Activated T-cell treated with anti-CD3 and anti-CD28 coated beads, Interleukin-2, amount 50 U/mL, for 72 hours (primary cell): ENCODE measurements at regions not wholly inside any gene's neighbourhood (a gene's known extent, or its start where the extent isn't known, plus 50 kb on each side); places are given as distances from the start of the nearest gene placed in this dataset.
"Not testable (repeated sequence)": the region's sequence is repeated elsewhere in the genome, so short reads cannot be mapped to it uniquely, and the experiment has no call there.

Experiments
- ATAC-seq, 2 donors: fragments of 150-1000 bp; cut with Tn5 transposase; replicated peaks in 1 of 2; 2 replicates each; pipeline ENCODE4 v1.10.0; 2021; ENCODE audit warnings: moderate library complexity in 2 of 2, mild to moderate bottlenecking in 1 of 2
- DNase-seq, 2 donors: peaks; one replicate each; pipeline ENCODE4 v3.0.0; 2021 to 2022; ENCODE audit warnings: mixed read lengths in 1 of 2
- H3K27ac Mint-ChIP-seq: one replicate; pipeline ENCODE4 v1.8.0; 2022; ENCODE audit warnings: mild to moderate bottlenecking, moderate library complexity, mixed read lengths
- H3K27me3 Mint-ChIP-seq: one replicate; pipeline ENCODE4 v1.8.0; 2022; ENCODE audit warnings: low read depth, mixed read lengths
- H3K36me3 Mint-ChIP-seq, 2 donors: one replicate each; pipeline ENCODE4 v1.8.0; 2022; ENCODE audit warnings: mixed read lengths in 2 of 2, mild to moderate bottlenecking in 1 of 2; ENCODE audit not compliant: insufficient read depth in 2 of 2
- H3K4me1 Mint-ChIP-seq: one replicate; pipeline ENCODE4 v1.8.0; 2022; ENCODE audit warnings: low read depth, mixed read lengths
- H3K4me3 Mint-ChIP-seq, 2 donors: one replicate each; pipeline ENCODE4 v1.8.0; 2022; ENCODE audit warnings: mild to moderate bottlenecking in 2 of 2, mixed read lengths in 2 of 2, moderate library complexity in 2 of 2
- H3K9me3 Mint-ChIP-seq, 2 donors: one replicate each; pipeline ENCODE4 v1.8.0; 2022; ENCODE audit warnings: mixed read lengths in 2 of 2

DNA sequence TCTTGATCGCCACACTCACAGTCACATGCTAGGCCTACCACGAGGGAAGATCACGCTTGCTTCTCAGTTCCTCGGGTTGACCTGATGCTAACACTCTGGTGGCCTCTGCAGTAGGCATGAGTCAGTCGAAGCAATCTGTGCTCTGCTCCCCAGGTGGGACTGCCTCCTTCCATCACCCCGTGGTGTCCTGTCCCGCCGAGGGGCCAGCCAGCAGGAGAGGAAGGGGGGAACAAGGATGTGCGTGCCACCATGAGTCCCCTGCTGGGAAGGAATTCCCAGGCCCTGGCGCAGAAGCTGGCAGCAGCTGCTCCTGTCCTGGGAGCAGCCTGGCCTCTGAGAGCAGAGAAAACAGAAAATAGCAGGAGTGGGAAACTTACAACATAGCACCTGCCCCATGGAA is 695.0 kb upstream of the NRP1 start:
- no peak overlapping the region for H3K4me3 Mint-ChIP-seq

DNA sequence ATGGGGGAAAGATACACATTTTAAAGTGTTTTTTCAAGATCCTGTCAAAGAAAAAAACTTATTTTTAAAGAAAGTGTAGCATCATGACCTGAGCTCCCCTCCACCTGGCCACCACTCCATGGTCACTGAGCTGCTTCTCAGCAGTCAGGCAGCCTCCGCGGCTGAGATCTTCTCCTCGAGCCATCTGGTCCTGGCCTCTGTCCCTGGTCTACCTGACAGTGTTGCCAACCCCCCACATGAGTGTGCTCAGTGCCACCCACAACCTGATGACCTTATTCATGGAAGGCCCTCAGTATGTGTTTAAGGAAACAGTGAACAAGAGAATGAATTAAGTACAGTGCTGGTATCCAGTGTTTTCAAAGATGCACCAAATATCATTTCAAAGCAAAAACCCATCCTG is 694.5 kb upstream of the NRP1 start:
- H3K27ac Mint-ChIP-seq: no peak overlapping the region
- no peak overlapping the region for H3K4me3 Mint-ChIP-seq
- no peaks in the 10 kb centered on the region for H3K9me3 Mint-ChIP-seq
- ATAC-seq (no peak), DNase-seq (no peak)
- no peaks in the 10 kb centered on the region for H3K27me3 Mint-ChIP-seq
- no peaks in the 10 kb centered on the region for H3K4me1 Mint-ChIP-seq
- H3K36me3 Mint-ChIP-seq: no peaks in the 10 kb centered on the region

More for the DNA sequence above, 695.0 kb upstream of the NRP1 start:
- Mint-ChIP-seq H3K36me3 (no peaks in the 10 kb centered on the region), H3K9me3 (no peaks in the 10 kb centered on the region), H3K4me1 (no peaks in the 10 kb centered on the region), H3K27me3 (no peaks in the 10 kb centered on the region), H3K27ac (no peak overlapping the region)
- ATAC-seq: no peak
- no peak for DNase-seq

DNA sequence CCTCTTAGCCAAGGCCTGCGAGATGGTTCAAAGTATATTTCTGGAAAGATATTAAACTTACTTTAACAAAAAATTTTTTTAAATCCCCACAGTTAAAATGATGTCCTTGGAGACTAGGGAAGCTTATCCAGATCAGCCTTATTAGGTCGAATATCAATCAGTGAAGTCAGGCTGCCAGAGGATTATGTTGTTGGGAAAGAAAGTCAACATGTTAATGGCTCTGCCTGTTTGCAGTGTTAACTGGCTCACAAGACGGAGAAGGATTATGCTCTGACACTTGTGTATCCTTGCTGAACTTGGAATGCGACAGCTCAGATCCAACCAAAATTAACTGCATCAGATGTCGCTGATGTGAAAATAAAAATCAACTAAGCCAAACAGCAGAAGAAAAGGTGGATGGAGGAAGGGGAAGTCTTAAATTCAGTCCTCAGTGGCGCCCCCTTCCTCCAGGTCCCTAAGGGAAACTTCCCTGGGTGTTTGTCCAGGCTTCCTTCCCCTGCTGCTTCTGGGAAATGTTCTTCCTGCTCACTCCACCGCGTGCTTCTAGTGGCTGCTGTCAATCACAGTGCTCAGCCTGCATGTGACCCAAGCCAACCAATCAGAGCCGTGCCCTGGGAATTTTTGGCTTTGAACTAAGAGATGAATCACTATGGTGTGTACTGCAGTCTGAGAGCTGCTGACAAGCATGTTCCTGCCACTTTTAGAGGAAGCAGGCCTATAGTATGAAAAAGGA is 690.4 kb upstream of the NRP1 start:
- Mint-ChIP-seq H3K27ac (no peak overlapping the region), H3K4me1 (no peaks in the 10 kb centered on the region), H3K27me3 (no peaks in the 10 kb centered on the region), H3K9me3 (no peaks in the 10 kb centered on the region), H3K36me3 (no peaks in the 10 kb centered on the region), H3K4me3 (no peak overlapping the region)
- DNase-seq: no peak
- ATAC-seq: no peak

DNA sequence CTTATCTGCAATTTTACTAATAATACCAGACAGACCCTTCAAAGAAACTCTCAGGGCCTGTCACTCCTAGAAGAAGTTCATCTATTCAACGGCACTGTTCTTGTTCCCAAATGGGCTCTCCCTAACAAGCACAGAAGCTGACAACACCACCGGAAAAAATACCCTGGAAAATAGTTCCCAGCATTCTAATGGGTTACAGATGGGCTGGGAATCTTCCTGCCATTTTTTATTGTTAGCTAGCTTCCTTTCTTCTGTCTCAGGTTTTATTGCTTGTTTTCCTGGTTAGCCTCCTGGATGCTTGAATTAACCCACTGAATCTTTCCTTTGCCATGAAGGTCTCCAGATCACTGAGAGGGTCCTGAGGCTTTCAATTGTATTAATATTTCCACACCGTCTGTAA is 689.8 kb upstream of the NRP1 start:
- DNase-seq: no peak
- H3K36me3 Mint-ChIP-seq: no peaks in the 10 kb centered on the region
- H3K4me3 Mint-ChIP-seq: no peak overlapping the region
- no peaks in the 10 kb centered on the region for H3K9me3 Mint-ChIP-seq
- no peaks in the 10 kb centered on the region for H3K27me3 Mint-ChIP-seq
- ATAC-seq: no peak
- no peaks in the 10 kb centered on the region for H3K4me1 Mint-ChIP-seq
- H3K27ac Mint-ChIP-seq: no peak overlapping the region

DNA sequence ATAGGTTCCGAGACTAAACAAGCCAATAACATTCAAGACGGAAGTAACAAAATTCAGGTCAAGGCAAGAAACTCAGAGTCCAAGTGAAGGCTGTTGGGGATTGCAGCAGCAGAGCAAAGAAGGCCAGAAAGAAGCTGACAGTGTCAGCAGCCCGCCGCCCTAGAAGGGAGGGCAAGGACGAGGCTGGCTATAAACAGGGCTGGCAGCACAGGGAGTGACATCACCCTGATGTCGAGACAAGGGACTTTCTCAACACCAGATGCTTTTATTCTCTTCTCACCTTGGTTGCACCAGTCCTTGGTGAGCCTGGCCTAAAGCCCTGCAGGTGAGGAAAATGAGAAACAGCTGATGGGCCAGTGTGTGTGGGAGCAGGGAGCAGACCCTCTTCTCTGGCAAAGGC is 687.7 kb upstream of the NRP1 start:
- no peak for ATAC-seq

DNA sequence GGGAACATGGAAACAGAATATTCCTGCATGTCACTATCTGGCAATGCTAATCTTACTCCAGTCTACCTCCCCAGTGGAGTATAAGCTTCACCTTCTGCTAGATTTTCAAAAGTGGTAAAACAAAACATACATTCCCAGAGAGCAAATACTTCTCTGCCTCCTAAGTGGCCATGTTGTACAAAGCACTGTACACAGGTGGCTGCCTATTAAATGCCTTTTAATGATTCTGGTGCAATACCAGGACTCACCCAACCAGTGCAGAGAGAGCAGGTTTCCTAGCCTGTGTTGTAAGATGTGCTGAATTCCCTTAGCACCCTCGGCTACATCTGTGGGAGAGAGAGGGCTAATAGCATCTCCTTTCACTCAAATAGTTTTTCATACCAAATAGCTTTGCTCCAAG is 684.3 kb upstream of the NRP1 start:
- Mint-ChIP-seq H3K27ac (no peak overlapping the region), H3K9me3 (no peaks in the 10 kb centered on the region), H3K36me3 (no peaks in the 10 kb centered on the region), H3K4me1 (no peaks in the 10 kb centered on the region), H3K27me3 (peaks cover 6% of the 10 kb centered on the region), H3K4me3 (no peak overlapping the region)
- no peak for ATAC-seq
- no peak for DNase-seq

More for the DNA sequence above, 687.7 kb upstream of the NRP1 start:
- Mint-ChIP-seq H3K4me3 (no peak overlapping the region), H3K9me3 (no peaks in the 10 kb centered on the region), H3K27ac (no peak overlapping the region), H3K27me3 (no peaks in the 10 kb centered on the region), H3K36me3 (no peaks in the 10 kb centered on the region), H3K4me1 (no peaks in the 10 kb centered on the region)
- no peak for DNase-seq

DNA sequence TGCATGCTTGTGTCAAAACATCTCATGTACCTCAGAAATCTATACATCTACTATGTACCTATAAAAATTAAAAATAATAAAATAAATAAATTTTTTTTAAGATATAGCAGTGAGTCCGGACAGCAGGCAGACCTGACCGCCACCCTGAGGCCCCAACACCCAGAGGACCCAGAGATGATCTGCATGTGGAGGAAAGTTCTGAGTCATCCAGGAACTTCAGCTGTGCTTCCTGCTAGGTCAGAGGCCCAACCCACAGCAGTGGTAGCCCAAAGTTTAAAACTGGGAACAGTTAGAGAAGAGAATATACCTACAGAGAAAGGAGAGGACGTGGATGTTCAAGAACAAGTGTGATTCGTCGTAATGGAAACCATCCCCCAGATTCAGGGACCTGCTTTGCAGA is 683.7 kb upstream of the NRP1 start:
- ATAC-seq (no peak), DNase-seq (no peak)
- no peak overlapping the region for H3K4me3 Mint-ChIP-seq
- no peaks in the 10 kb centered on the region for H3K4me1 Mint-ChIP-seq
- H3K36me3 Mint-ChIP-seq: no peaks in the 10 kb centered on the region
- H3K9me3 Mint-ChIP-seq: peaks cover 0 to 2% of the 10 kb centered on the region in 2 donors
- H3K27ac Mint-ChIP-seq: no peak overlapping the region
- peaks cover 13% of the 10 kb centered on the region for H3K27me3 Mint-ChIP-seq

DNA sequence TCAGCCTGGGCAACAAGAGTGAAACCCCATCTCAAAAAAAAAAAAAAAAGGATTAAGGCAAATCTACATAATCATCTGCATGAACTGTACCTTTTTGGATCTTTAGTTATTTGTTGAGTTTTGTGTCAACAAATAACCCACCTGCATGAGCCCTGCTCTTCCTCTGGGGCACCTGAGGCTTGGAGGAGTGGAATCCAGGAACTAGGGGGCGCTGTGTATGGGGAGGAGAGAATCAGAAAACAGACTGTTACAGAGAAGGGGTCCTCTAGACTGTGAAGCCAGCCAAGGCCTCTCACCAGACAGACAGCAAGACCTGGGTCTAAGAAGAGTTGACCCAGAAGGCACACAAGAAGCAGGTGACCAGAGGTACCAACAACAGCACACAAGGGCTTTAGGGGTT is 682.8 kb upstream of the NRP1 start:
- Mint-ChIP-seq H3K36me3 (no peaks in the 10 kb centered on the region), H3K4me3 (no peak overlapping the region), H3K9me3 (peaks cover 0 to 2% of the 10 kb centered on the region in 2 donors), H3K4me1 (no peaks in the 10 kb centered on the region), H3K27me3 (peaks cover 17% of the 10 kb centered on the region), H3K27ac (no peak overlapping the region)
- ATAC-seq (no peak), DNase-seq (no peak)

DNA sequence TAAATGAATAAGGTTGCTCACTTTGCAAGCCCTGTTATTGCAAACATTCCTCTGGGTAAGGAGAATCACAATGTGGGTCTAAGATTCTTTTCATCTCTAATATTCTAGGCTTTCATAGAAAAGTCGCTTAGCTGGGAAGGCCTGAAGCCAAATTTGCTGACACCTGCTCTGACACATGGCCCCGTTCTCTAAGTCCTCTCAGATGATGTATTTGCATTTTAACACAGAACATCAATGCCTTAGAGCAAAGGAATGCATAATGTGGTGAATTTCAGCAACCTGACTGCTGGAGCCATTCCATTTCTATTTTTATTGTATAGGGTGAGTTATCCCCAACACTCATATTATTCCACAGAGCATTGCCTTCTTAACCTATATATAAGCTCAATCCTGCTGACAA is 682.1 kb upstream of the NRP1 start:
- ATAC-seq (no peak), DNase-seq (no peak)
- Mint-ChIP-seq H3K27me3 (peaks cover 17% of the 10 kb centered on the region), H3K36me3 (no peaks in the 10 kb centered on the region), H3K27ac (no peak overlapping the region), H3K4me1 (no peaks in the 10 kb centered on the region), H3K4me3 (no peak overlapping the region), H3K9me3 (peaks cover 0 to 2% of the 10 kb centered on the region in 2 donors)

DNA sequence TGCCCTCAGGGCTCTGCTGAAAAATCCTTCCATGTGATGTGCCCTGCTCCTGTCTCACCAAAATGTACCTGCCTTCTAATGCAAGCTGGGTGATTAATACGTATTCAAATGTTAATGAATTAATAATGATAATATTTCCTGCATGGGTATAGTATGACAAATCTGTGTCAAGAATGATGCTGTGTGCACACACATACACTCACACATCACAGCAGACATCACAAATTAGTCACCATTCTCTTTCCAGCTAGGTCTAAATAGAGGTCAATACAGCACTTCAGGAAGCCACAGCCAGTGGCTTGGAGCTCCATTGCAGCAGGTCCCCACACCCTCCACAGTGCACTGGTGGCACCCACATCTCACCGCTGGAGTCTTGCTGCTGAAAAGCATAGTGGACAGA is 681.2 kb upstream of the NRP1 start:
- H3K27me3 Mint-ChIP-seq: peaks cover 25% of the 10 kb centered on the region
- no peak for DNase-seq
- ATAC-seq: no peak
- H3K4me3 Mint-ChIP-seq: no peak overlapping the region
- H3K4me1 Mint-ChIP-seq: no peaks in the 10 kb centered on the region
- H3K36me3 Mint-ChIP-seq: no peaks in the 10 kb centered on the region
- peaks cover 0 to 2% of the 10 kb centered on the region in 2 donors for H3K9me3 Mint-ChIP-seq
- no peak overlapping the region for H3K27ac Mint-ChIP-seq

DNA sequence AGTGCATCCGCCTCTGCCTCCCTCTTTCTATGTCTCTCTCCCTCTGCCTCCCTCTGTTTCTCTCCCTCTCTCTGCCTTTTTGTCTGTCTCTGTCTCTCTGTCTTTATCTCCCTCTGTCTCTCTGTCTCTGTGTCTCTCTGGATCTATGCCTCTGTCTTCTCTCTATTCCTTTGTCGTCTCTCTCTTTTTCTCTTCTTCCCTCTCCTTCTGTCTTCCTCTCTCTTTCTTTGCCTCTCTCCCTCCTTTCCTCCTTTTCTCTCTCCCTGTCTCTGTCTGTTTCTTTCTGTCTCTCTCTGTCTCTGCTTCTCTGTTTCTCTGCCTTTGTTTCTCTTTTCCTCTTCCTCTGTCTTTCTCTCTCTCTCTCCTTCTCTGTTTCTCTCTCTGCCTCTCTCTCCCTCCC is 678.8 kb upstream of the NRP1 start:
- no peaks in the 10 kb centered on the region for H3K36me3 Mint-ChIP-seq
- ATAC-seq (no peak), DNase-seq (no peak)
- H3K4me3 Mint-ChIP-seq: no peak overlapping the region
- H3K27me3 Mint-ChIP-seq: peaks cover 25% of the 10 kb centered on the region
- H3K9me3 Mint-ChIP-seq: peaks cover 0 to 2% of the 10 kb centered on the region in 2 donors
- H3K4me1 Mint-ChIP-seq: no peaks in the 10 kb centered on the region
- H3K27ac Mint-ChIP-seq: no peak overlapping the region

DNA sequence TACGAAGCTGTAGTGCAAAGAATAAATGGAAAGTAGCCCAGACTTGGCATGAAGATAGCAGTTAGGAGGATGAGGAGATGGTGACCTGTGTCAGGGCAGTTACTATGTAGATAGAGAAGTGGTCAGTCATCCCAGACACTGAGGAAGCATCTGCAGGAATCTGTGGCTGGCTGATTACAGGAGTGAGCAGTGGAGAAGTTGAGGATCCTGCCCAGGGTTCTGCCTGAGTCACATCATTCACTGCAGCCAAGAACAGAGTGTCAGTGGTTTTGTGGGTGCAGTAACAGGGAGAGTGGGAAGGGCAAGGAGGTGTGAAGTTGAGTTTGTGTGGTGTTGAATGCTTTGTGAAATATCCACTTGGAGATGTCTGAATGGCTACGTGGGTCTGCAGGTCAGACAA is 676.4 kb upstream of the NRP1 start:
- Mint-ChIP-seq H3K4me3 (no peak overlapping the region), H3K36me3 (no peaks in the 10 kb centered on the region), H3K9me3 (peaks cover 0 to 2% of the 10 kb centered on the region in 2 donors), H3K27me3 (peaks cover 21% of the 10 kb centered on the region), H3K4me1 (no peaks in the 10 kb centered on the region), H3K27ac (no peak overlapping the region)
- ATAC-seq (no peak), DNase-seq (no peak)

DNA sequence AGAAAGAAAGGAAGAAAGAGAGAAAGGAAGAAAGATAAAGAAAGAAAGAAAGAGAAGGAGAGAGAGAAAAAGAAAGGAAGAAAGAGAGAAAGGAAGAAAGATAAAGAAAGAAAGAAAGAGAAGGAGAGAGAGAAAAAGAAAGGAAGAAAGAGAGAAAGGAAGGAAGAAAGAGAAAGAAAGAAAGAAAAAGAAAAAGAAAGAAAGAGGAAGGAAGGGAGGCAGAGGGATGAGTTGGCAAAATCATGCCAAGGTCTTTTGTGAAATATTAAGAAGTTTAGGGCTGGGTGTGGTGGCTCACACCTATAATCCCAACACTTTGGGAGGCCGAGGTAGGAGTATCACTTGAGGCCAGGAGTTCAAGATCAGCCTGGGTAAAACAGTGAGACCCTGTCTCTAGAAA is 675.8 kb upstream of the NRP1 start:
- not testable (repeated sequence) for H3K4me1 Mint-ChIP-seq, H3K4me3 Mint-ChIP-seq, H3K36me3 Mint-ChIP-seq, H3K9me3 Mint-ChIP-seq, ATAC-seq, DNase-seq, H3K27ac Mint-ChIP-seq
- peaks cover 19% of the 10 kb centered on the region for H3K27me3 Mint-ChIP-seq

DNA sequence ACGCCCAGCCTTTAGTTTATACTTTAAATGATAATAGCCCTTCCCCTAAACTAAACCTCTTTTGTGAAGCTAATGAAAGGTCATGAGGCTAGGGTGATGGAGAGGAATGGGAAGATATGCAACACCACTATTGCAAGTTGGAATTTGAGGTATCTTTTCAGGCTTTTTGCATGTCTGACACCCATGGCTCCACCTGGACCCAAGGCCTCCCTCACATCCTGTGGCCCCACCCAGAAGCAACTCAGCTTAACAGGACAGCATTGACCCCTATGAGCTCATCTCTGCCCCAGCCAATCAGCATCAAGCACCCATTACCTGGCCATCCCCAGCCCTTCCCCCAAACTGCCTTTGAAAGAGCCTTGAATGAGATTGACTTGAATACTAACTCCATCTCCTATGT is 674.2 kb upstream of the NRP1 start:
- no peak for ATAC-seq
- Mint-ChIP-seq H3K4me3 (no peak overlapping the region), H3K36me3 (no peaks in the 10 kb centered on the region)

More for the DNA sequence above, 674.2 kb upstream of the NRP1 start:
- H3K27me3 Mint-ChIP-seq: peaks cover 17% of the 10 kb centered on the region
- peaks cover 0 to 2% of the 10 kb centered on the region in 2 donors for H3K9me3 Mint-ChIP-seq
- H3K27ac Mint-ChIP-seq: no peak overlapping the region
- H3K4me1 Mint-ChIP-seq: no peaks in the 10 kb centered on the region
- DNase-seq: no peak
